ENCODE measurements at regions not wholly inside any gene's neighbourhood (a gene's known extent, or its start where the extent isn't known, plus 50 kb on each side); places are given as distances from the start of the nearest gene placed in this dataset.

DNA sequence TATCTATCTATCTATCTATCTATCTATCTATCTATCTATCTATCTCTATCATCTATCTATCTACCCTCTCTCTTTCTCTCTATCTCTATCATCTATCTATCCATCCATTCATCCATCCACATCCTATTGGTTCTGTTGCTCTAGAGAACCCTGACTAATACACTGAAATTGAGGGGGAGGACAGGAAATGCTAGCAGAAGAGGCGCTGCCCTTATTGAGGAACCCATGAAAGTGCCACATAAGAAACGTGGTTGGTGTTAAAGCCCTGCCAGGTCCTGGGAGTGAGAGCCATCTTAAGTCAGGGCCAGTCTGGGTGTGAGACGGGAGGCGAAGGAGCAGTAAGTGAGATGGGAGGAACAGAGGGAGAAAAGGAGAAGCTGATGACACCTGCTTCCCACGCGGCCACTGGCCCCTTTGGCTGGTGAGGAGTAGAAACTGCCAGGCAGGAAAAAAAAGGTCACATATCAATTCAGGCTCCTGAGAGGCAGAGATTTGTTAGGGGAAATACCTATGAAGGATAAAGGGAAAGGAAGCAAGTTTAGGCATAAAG is 87.9 kb upstream of the PLET1 start:
- TF ChIP-seq, protein P1, sequence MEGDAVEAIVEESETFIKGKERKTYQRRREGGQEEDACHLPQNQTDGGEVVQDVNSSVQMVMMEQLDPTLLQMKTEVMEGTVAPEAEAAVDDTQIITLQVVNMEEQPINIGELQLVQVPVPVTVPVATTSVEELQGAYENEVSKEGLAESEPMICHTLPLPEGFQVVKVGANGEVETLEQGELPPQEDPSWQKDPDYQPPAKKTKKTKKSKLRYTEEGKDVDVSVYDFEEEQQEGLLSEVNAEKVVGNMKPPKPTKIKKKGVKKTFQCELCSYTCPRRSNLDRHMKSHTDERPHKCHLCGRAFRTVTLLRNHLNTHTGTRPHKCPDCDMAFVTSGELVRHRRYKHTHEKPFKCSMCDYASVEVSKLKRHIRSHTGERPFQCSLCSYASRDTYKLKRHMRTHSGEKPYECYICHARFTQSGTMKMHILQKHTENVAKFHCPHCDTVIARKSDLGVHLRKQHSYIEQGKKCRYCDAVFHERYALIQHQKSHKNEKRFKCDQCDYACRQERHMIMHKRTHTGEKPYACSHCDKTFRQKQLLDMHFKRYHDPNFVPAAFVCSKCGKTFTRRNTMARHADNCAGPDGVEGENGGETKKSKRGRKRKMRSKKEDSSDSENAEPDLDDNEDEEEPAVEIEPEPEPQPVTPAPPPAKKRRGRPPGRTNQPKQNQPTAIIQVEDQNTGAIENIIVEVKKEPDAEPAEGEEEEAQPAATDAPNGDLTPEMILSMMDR (conservative IDR thresholded peaks at IDR 0.05; ENCODE audit: low read depth, low read length) = no peak
- TF ChIP-seq POLR2A (IDR thresholded peaks at IDR 0.05; ENCODE audit: low read depth, low read length) (no peak), MAFK (IDR thresholded peaks at IDR 0.05; ENCODE audit: low read depth, low read length) (no peak), NFE2L2 (IDR thresholded peaks at IDR 0.05; ENCODE audit: low read depth, low read length) (no peak), USF2 (IDR thresholded peaks at IDR 0.05; ENCODE audit: low read depth, low read length) (no peak), RAD21 (IDR thresholded peaks at IDR 0.05; ENCODE audit: low read length) (no peak), ELK1 (IDR thresholded peaks at IDR 0.05; ENCODE audit: borderline replicate concordance, low read depth, low read length) (no peak), MXI1 (IDR thresholded peaks at IDR 0.05; ENCODE audit: borderline replicate concordance, low read depth, low read length) (no peak), RFX5 (IDR thresholded peaks at IDR 0.05; ENCODE audit: low read depth, low read length) (no peak), CHD1 (IDR thresholded peaks at IDR 0.05; ENCODE audit: low read depth, low read length) (no peak)
